ENCODE measurements at regions not wholly inside any gene's neighbourhood (a gene's known extent, or its start where the extent isn't known, plus 50 kb on each side); places are given as distances from the start of the nearest gene placed in this dataset.

- no peak for TF ChIP-seq EZH2 (IDR thresholded peaks at IDR 0.05; ENCODE audit: insufficient read depth, poor library complexity, severe bottlenecking)
- TF ChIP-seq EZH2phosphoT487 (IDR thresholded peaks at IDR 0.05; ENCODE audit: insufficient read depth, low read depth) = no peak
These were observed 70.7 kb upstream of the RPS6KA6 start for GRCh38 chrX:84258708-84259107.

All from GM23248 (cell line).